B cell (primary cell): ENCODE measurements at regions not wholly inside any gene's neighbourhood (a gene's known extent, or its start where the extent isn't known, plus 50 kb on each side); places are given as distances from the start of the nearest gene placed in this dataset.
"Not testable (repeated sequence)": the region's sequence is repeated elsewhere in the genome, so short reads cannot be mapped to it uniquely, and the experiment has no call there.

ENCODE experiments used
- CTCF ChIP-seq: fragments of 200-600 bp; IDR thresholded peaks from one replicate; pipeline ENCODE4 v1.8.0; 2022; ENCODE audit warnings: antibody characterized with exemption, mild to moderate bottlenecking
- EZH2 ChIP-seq: IDR thresholded peaks from 2 replicates; pipeline ENCODE4 v1.6.1; 2012; ENCODE audit warnings: borderline replicate concordance, low read depth, mild to moderate bottlenecking, moderate library complexity, low read length; ENCODE audit not compliant: insufficient read depth, poor library complexity, severe bottlenecking

- TF ChIP-seq CTCF, EZH2: not testable (repeated sequence)
Observed at GRCh38 chr5:8731110-8731509, 814.8 kb downstream of the SEMA5A start.
